Prostate gland (tissue), 2 donors: ENCODE measurements at regions not wholly inside any gene's neighbourhood (a gene's known extent, or its start where the extent isn't known, plus 50 kb on each side); places are given as distances from the start of the nearest gene placed in this dataset.

ENCODE experiments used
- POLR2A ChIP-seq: fragments of 450-650 bp; IDR thresholded peaks from one replicate; pipeline ENCODE4 v1.6.1; 2016; ENCODE audit warnings: antibody characterized with exemption, mild to moderate bottlenecking
- POLR2AphosphoS5 ChIP-seq: sonication (generic); formaldehyde crosslinking; IDR thresholded peaks from one replicate; pipeline ENCODE4 v1.6.1; 2017; ENCODE audit warnings: antibody characterized with exemption
- TF ChIP-seq, protein P1 (sequence below), 4 experiments: fragments of 200-600 bp in 2 of 4; fragments of 450-650 bp in 2 of 4; sonication (generic) in 2 of 4; IDR thresholded peaks; 1 replicate in 3 of 4; 2 replicates in 1 of 4; pipeline ENCODE4 v1.5.1; 2016 to 2019; ENCODE audit warnings: antibody characterized with exemption in 4 of 4, mild to moderate bottlenecking in 2 of 4, moderate library complexity in 2 of 4

DNA sequence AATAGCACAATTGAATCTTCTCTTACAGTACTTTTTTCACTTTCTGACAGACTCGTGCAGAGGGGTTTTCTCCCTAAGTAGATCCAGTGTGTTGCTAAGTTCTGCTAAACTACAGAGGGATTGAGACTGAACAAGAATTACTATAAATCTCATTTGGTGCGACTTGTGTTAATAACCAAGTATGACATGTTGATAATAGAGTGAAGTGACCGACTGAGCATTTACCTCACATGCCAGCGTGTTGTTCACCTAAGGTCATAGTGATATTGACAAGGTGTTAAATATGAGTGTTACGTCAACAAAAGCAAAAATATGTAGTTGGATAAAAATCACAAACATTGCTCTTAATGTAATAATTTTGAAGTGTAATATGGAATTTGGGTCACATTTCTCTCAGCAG, 97.8 kb upstream of the PDE3A start:
- TF ChIP-seq, protein P1, sequence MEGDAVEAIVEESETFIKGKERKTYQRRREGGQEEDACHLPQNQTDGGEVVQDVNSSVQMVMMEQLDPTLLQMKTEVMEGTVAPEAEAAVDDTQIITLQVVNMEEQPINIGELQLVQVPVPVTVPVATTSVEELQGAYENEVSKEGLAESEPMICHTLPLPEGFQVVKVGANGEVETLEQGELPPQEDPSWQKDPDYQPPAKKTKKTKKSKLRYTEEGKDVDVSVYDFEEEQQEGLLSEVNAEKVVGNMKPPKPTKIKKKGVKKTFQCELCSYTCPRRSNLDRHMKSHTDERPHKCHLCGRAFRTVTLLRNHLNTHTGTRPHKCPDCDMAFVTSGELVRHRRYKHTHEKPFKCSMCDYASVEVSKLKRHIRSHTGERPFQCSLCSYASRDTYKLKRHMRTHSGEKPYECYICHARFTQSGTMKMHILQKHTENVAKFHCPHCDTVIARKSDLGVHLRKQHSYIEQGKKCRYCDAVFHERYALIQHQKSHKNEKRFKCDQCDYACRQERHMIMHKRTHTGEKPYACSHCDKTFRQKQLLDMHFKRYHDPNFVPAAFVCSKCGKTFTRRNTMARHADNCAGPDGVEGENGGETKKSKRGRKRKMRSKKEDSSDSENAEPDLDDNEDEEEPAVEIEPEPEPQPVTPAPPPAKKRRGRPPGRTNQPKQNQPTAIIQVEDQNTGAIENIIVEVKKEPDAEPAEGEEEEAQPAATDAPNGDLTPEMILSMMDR (IDR thresholded peaks at IDR 0.05) = no peak
- TF ChIP-seq POLR2A (no peak), POLR2AphosphoS5 (no peak)
